Upper lobe of right lung (tissue), 1 donor: ENCODE measurements at regions not wholly inside any gene's neighbourhood (a gene's known extent, or its start where the extent isn't known, plus 50 kb on each side); places are given as distances from the start of the nearest gene placed in this dataset.

Source experiments
- ATAC-seq: fragments of 200-7000 bp; cut with Tn5 transposase; one replicate; pipeline ENCODE4 v1.9.1; 2020; ENCODE audit warnings: mild to moderate bottlenecking, moderate library complexity
- DNase-seq: peaks from one replicate; pipeline ENCODE4 v3.0.0-alpha.2; 2020
- H3K27ac ChIP-seq: fragments of 200-600 bp; one replicate; pipeline ENCODE4 v1.8.0; 2022
- H3K27me3 ChIP-seq: fragments of 200-600 bp; one replicate; pipeline ENCODE4 v1.8.0; 2022; ENCODE audit warnings: mild to moderate bottlenecking
- H3K36me3 ChIP-seq: fragments of 200-600 bp; one replicate; pipeline ENCODE4 v1.8.0; 2022
- H3K4me1 ChIP-seq: fragments of 200-600 bp; one replicate; pipeline ENCODE4 v1.8.0; 2022
- H3K4me3 ChIP-seq: fragments of 200-600 bp; one replicate; pipeline ENCODE4 v1.8.0; 2022; ENCODE audit warnings: mild to moderate bottlenecking
- H3K9me3 ChIP-seq: fragments of 200-600 bp; one replicate; pipeline ENCODE4 v1.8.0; 2022
- CTCF ChIP-seq: fragments of 200-600 bp; IDR thresholded peaks from one replicate; pipeline ENCODE4 v1.8.0; 2022; ENCODE audit warnings: antibody characterized with exemption
- intact Hi-C: fragments of 100-400 bp; cut with DNase I; formaldehyde crosslinking; loops from one replicate; pipeline ENCODE4 v1.11.0; 2022
- donor health status: DM: no; HTN: yes; CAD: no; lungs with severe emphysema.

- H3K27ac ChIP-seq, result no peak overlapping the region
- no peak for TF ChIP-seq CTCF
- no peaks in the 10 kb centered on the region for H3K36me3 ChIP-seq
- DNase-seq (no peak), ATAC-seq (no peak)
- intact Hi-C loops, result no loop called here
- H3K4me1 ChIP-seq, result no peaks in the 10 kb centered on the region
- H3K4me3 ChIP-seq, result no peak overlapping the region
- H3K9me3 ChIP-seq, result no peaks in the 10 kb centered on the region
- H3K27me3 ChIP-seq, result no peaks in the 10 kb centered on the region
These were observed 150.9 kb downstream of the NTMT2 start for GRCh38 chr1:170296642-170297041.

GRCh38 chr1:170301596-170301995 is 155.8 kb downstream of the NTMT2 start:
- ATAC-seq, result no peak
- Histone ChIP-seq H3K27ac (no peak overlapping the region), H3K36me3 (no peaks in the 10 kb centered on the region), H3K4me3 (no peak overlapping the region), H3K27me3 (no peaks in the 10 kb centered on the region), H3K9me3 (no peaks in the 10 kb centered on the region), H3K4me1 (no peaks in the 10 kb centered on the region)
- DNase-seq, result no peak
- intact Hi-C loops, result no loop called here
- TF ChIP-seq CTCF, result no peak

- Histone ChIP-seq H3K27me3 (no peaks in the 10 kb centered on the region), H3K4me1 (no peaks in the 10 kb centered on the region), H3K9me3 (no peaks in the 10 kb centered on the region), H3K27ac (no peak overlapping the region), H3K4me3 (no peak overlapping the region), H3K36me3 (no peaks in the 10 kb centered on the region)
- ATAC-seq (no peak), DNase-seq (no peak)
- TF ChIP-seq CTCF, result no peak
- intact Hi-C loops, result no loop called here
These were observed 157.3 kb downstream of the NTMT2 start for GRCh38 chr1:170303034-170303433.

- Histone ChIP-seq H3K27me3 (no peaks in the 10 kb centered on the region), H3K4me1 (peaks cover 8% of the 10 kb centered on the region), H3K4me3 (no peak overlapping the region), H3K27ac (no peak overlapping the region), H3K9me3 (no peaks in the 10 kb centered on the region), H3K36me3 (no peaks in the 10 kb centered on the region)
- TF ChIP-seq CTCF, result no peak
- ATAC-seq (no peak), DNase-seq (no peak)
- intact Hi-C loops, result no loop called here
These were observed 160.2 kb downstream of the NTMT2 start for GRCh38 chr1:170305777-170306512.

- Histone ChIP-seq H3K4me1 (peaks cover 8% of the 10 kb centered on the region), H3K9me3 (no peaks in the 10 kb centered on the region), H3K36me3 (no peaks in the 10 kb centered on the region), H3K27me3 (no peaks in the 10 kb centered on the region), H3K4me3 (no peak overlapping the region), H3K27ac (no peak overlapping the region)
- no peak for TF ChIP-seq CTCF
- ATAC-seq (no peak), DNase-seq (no peak)
- intact Hi-C loops, result no loop called here
These were observed 160.8 kb downstream of the NTMT2 start for GRCh38 chr1:170306513-170306910.

- ATAC-seq (no peak), DNase-seq (no peak)
- Histone ChIP-seq H3K27ac (no peak overlapping the region), H3K27me3 (no peaks in the 10 kb centered on the region), H3K4me3 (no peak overlapping the region), H3K4me1 (peaks cover 8% of the 10 kb centered on the region), H3K36me3 (no peaks in the 10 kb centered on the region), H3K9me3 (no peaks in the 10 kb centered on the region)
- no peak for TF ChIP-seq CTCF
- intact Hi-C loops, result no loop called here
These were observed 161.2 kb downstream of the NTMT2 start for GRCh38 chr1:170306948-170307347.
